PC-3 (cell line): ENCODE measurements at regions not wholly inside any gene's neighbourhood (a gene's known extent, or its start where the extent isn't known, plus 50 kb on each side); places are given as distances from the start of the nearest gene placed in this dataset.

Experiments used
- CTCF ChIP-seq: fragments of 300-600 bp; sonication (generic); conservative IDR thresholded peaks from 2 replicates; pipeline ENCODE4 v1.5.1; 2017; ENCODE audit warnings: antibody characterized with exemption, low read depth, mild to moderate bottlenecking, low read length
- EZH2 ChIP-seq: fragments of 300-600 bp; sonication (generic); IDR thresholded peaks from one replicate; pipeline ENCODE4 v1.6.1; 2017; ENCODE audit warnings: antibody characterized with exemption, mild to moderate bottlenecking, low read length; ENCODE audit not compliant: unreplicated experiment
- EZH2phosphoT487 ChIP-seq: fragments of 300-600 bp; sonication (generic); IDR thresholded peaks from 2 replicates; pipeline ENCODE4 v1.6.1; 2018; ENCODE audit warnings: mild to moderate bottlenecking, antibody characterized with exemption, low read length, borderline replicate concordance

GRCh38 chr12:97160277-97160676 is 253.2 kb downstream of the NEDD1 start:
- TF ChIP-seq CTCF, result no peak
- no peak for TF ChIP-seq EZH2phosphoT487
- TF ChIP-seq EZH2, result no peak
